ENCODE measurements at regions not wholly inside any gene's neighbourhood (a gene's known extent, or its start where the extent isn't known, plus 50 kb on each side); places are given as distances from the start of the nearest gene placed in this dataset.
A peak's percentile ranks its signal among the peaks of the same experiment; 100 is the strongest.
"Not testable (repeated sequence)": the region's sequence is repeated elsewhere in the genome, so short reads cannot be mapped to it uniquely, and the experiment has no call there.

DNA sequence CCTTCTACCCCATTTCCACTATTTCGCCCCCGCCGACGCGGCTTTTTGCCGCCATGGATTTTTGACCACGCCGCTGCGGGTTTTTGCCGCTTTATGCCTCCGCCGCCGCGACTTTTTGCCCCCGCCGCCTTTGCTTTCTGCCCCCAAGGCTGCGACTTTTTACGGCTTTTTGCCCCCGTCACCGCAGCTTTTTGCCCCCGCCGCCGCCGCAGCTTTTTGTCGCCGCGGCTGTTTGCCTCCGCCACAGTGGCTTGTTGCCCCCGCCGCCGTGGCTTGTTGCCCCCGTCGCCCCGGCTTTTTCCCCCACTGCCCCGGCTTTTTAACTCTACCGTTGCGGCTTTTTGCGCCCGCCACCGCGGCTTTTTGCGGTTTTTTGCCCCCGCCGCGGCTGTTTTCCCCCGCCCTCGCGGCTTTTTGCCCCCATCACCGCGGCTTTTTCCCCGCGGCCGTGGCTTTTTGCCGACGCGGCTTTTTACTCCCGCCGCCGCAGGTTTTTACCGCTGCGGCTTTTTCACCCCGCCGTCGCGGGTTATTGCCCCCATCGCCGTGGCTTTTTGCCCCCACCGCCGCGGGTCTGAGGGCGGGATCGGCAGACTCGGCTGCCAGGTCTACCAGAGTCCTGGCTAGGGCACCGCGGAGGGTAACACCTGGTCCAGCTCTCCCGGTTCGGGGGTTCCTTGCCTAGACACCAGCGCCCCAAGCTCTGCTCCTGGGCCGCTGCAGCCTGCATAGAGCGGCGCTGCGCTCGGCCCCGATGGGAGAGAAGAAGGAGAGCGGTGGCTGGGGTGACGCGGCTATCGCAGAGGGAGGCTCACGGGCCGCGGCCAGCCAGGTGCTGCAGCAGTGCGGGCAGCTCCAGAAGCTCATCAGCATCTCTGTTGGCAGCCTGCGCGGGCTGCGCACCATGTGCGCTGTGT lies 562.7 kb upstream of the WSB1 start:
- DNase-seq (ENCODE audit: low read depth in 2 of 2), result no peak

GRCh38 chr17:26731926-26732325 lies 562.0 kb upstream of the WSB1 start:
- not testable (repeated sequence) for DNase-seq (ENCODE audit: low read depth in 2 of 2)

DNA sequence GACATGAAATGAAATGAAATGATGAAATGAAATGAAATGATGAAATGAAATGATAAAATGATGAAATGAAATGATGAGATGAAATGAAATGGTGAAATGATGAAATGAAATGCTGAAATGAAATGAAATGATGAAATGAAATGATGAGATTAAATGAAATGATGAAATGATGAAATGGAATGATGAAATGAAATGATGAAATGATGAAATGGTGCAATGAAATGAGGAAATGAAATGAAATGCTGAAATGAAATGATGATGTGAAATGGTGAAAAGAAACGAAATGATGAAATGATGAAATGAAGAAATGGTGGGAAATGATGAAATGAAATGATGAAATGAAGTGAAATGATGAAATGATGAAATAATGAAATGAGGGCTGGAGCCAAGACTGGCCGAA lies 559.1 kb upstream of the WSB1 start:
- not testable (repeated sequence) for DNase-seq (ENCODE audit: low read depth in 2 of 2)

GRCh38 chr17:26735977-26736376 lies 557.9 kb upstream of the WSB1 start:
- not testable (repeated sequence) for DNase-seq (ENCODE audit: low read depth in 2 of 2)

DNA sequence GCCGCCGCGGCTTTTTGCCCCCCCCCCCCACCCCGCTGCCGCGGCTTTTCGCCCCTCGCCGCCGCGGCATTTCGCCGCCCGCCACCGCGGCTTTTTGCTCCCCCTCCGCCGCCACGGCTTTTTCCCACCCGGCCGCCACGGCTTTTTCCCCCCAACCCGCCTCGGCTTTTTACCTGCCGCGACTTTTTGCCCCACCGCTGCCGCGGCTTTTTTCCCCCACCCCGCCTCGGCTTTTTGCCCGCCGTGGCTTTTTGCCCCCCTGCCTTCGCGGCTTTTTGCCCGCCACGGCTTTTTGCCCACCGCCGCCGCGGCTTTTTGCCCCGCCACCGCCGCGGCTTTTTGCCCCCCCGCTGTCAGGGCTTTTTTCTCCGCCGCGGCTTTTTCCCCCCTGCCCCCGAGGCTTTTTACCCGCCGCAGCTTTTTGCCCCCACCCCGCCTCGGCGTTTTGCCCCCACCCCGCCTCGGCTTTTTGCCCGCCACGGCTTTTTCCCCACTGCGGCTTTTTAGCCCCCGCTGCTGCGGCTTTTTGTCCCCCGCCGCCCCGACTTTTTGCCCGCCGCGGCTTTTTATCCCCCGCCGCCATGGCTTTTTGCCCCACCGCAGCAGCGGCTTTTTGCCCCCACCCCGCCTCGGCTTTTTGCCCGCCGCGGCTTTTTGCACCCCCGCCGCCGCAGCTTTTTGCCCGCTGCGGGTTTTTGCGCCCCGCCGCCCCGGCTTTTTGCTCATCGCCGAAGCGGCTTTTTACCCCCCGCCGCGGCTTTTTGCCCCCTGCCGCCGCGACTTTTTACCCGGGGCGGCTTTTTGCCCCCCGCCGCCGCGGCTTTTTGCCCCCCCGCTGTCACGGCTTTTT lies 527.8 kb upstream of the WSB1 start:
- DNase-seq (ENCODE audit: low read depth in 2 of 2), result no peak

- DNase-seq (ENCODE audit: low read depth in 2 of 2), result no peak
Measured at GRCh38 chr17:26766743-26767142, 527.2 kb upstream of the WSB1 start.

DNA sequence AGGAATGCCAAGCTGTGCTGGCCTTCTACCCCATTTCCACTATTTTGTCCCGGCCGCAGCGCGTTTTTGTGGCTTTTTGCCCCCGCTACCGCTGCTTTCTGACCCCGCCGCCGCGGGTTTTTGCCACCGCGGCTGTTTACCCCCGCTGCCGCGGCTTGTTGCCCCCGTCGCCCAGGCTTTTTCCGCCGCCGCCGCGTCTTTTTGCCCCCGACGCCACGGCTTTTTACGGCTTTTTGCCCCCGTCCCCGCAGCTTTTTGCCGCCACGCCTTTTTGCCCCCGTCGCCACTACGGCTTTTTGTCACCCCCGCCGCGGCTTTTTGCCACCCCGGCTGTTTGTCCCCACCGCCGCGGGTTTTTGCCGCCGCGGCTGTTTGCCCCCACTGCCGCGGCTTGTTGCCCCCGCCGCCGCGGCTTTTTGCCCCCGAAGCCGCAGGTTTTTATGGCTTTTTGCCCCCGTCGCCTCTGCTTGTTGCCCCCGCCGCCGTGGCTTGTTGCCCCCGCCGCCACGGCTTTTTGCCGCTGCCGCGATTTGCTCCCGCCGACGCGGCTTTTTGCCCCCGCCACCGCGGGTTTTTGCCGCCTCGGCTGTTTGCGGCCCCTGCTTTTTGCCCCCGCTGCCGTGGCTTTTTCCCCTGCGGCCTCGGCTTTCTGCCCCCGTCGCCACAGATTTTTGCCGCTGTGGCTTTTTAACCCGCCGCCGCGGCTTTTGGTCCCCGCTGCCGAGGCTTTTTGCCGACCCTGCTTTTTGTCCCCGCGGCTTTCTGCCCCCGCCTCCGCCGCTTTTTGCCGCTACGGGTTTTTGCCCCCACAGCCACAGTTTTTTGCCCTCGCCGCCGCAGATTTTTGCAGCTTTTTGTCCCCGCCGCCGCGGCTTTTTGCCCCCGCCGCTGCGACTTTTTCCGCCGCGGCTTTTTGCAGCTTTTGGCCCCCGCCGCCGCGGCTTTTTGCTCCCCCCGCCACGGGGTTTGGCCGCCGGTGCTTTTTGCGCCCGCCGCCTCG lies 520.4 kb upstream of the WSB1 start:
- DNase-seq (ENCODE audit: low read depth in 2 of 2), result no peak

DNA sequence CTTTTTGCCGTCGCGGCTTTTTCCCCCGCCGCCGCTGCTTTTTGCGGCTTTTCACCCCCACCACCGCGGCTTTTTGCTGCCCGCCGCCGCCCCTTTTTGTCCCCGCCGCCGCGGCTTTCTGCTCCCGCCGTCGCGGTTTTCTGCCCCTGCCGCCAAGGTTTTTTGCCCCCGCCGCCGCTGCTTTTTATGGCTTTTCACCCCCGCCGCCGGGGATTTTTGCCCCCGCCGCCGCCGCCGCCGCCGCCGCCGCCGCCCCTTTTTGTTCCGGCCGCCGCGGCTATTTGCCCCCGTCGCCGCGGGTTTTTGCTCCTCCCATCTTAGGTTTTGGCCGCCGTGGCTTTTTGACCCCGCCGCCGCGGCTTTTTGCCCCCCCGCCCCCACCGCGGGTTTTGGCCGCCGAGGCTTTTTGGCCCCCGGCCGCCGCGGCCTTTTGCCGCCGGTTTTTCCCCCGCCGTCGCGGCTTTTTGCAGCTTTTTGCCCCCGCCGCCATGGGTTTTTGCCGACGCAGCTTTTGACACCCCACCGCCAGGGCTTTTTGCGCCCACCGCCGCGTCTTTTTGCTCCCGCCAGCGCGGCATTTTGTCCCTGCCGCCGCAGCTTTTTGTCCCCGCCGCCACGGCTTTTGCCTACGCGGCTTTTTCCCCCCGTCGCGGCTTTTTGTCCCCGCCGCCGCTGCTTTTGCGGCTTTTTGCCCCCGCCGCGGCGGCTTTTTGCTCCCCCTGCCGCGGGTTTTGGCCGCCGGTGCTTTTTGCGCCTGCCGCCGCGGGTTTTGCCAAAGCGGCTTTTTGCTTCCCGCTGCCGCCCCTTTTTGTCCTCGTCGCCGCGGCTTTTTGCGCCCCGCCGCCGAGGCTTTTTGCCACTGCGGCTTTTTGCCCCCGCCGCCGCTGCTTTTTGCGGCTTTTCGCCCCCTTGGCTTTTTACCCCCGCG lies 519.4 kb upstream of the WSB1 start:
- DNase-seq (ENCODE audit: low read depth in 2 of 2), result no peak

- DNase-seq (ENCODE audit: low read depth in 2 of 2), result no peak
Measured at GRCh38 chr17:26775219-26775822, 518.6 kb upstream of the WSB1 start.

DNA sequence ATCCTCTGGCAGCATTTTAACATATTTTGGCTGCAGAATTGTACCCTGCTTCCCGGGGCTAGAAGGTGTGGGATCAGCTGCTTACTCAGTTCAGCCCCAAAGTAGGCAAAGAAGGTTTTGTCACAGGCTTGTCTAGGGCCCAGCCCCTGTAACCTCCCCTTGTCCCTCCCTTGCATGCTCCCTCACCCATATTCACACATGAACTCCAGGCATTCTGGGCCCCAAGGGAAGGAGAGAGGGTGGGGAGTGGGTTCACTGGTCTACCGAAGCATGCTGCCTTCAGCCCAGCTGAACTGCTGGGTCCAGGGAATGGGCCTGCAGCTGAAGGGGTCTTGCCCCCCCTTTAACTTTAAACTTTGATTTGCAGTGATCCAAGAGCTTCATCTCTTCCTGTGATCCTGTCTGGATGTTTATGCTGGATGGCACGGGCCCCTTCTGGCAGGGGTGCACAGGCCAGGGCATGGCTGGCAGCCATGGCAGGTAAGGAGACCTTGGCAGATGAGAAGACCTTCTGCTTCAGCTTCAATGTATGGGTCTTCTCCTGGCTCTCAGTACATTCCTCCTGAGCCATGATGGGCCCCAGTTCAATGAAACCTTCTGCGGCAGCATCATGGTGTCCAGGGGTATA lies 513.6 kb upstream of the WSB1 start:
- not testable (repeated sequence) for DNase-seq (ENCODE audit: low read depth in 2 of 2)

DNA sequence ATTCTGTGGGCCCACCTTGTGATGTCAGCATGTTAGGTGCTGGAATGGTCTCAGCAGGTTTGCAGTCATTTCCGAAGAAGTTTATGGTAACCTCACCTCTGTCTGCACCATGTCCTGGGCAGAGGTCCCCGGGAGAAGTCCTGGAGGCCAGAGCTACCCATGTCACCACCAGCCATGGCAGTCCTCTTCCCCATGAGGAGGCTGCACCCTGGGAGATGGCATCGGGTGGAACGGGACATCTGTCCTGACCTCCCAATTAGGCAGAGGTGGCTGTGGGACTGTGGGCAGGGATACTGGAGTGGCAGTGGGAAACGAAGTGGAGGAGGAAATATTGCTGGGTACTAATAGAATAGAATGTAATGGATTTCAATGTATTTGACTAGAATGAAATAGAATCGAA lies 511.8 kb upstream of the WSB1 start:
- DNase-seq (ENCODE audit: low read depth in 2 of 2), result no peak

DNA sequence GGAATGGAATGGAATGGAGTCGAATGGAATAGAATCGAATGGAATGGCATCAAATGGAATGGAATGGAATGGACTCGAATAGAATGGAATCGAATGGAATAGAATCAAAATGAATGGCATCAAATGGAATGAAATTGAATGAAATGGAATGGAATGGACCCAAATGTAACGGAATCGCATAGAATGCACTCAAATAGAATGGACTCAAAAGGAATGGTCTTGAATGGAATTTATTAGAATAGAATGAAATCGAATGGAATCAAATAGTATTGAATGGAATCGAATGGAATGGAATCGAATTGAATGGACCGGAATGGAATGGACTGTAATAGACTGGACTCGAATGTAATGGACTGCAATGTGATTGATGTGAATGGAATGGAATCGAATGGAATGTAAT lies 501.4 kb upstream of the WSB1 start:
- DNase-seq (ENCODE audit: low read depth in 2 of 2), result peak in 1 of 2 donors; percentile 25

GRCh38 chr17:26807024-26807423 lies 486.9 kb upstream of the WSB1 start:
- DNase-seq (ENCODE audit: low read depth in 2 of 2), result no peak

- DNase-seq (ENCODE audit: low read depth in 2 of 2), result peak; percentile 8 to 46
Measured at GRCh38 chr17:26809033-26809432, 484.9 kb upstream of the WSB1 start.

DNA sequence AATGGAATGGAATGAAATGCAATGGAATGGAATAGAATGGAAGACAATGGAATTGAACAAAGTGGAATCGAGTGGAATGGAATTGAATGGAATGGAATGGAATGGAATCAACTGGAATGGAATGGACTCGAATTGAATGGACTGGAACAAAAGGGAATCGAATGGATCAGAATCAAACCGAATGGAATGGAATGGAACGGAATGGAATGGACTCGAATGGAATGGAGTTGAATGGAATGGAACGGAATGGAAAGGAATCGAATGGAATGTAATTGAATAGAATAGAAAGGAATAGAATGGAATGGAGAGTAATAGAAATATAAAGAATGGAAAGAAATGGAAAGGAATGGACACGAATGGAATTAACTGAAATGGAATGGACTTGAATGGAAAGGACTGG lies 475.2 kb upstream of the WSB1 start:
- peak; percentile 12 to 33 for DNase-seq (ENCODE audit: low read depth in 2 of 2)
